CD14-positive monocyte (primary cell): ENCODE measurements at regions not wholly inside any gene's neighbourhood (a gene's known extent, or its start where the extent isn't known, plus 50 kb on each side); places are given as distances from the start of the nearest gene placed in this dataset.
"Not testable (repeated sequence)": the region's sequence is repeated elsewhere in the genome, so short reads cannot be mapped to it uniquely, and the experiment has no call there.

Experiments
- DNase-seq, 3 donors: peaks; one replicate each; pipeline ENCODE4 v3.0.0-alpha.2; 2011 to 2022
- H2AFZ ChIP-seq: 2 replicates; pipeline ENCODE4 v1.6.0; 2012; ENCODE audit warnings: mild to moderate bottlenecking, low read depth, low read length, inconsistent platforms; ENCODE audit not compliant: insufficient read depth, poor library complexity, severe bottlenecking
- H3K27ac ChIP-seq, 2 donors: 1 replicate in 1 of 2; 2 replicates in 1 of 2; pipeline ENCODE4 v1.5.1; 2012 to 2013; ENCODE audit warnings: low read length in 2 of 2, control low read depth in 1 of 2, inconsistent platforms in 1 of 2, low read depth in 1 of 2, mild to moderate bottlenecking in 1 of 2
- H3K27me3 ChIP-seq, 2 donors: one replicate each; pipeline versions ENCODE4 v1.6.0 to v1.6.1; 2011 to 2013; ENCODE audit warnings: low read length in 2 of 2; ENCODE audit not compliant: control insufficient read depth in 2 of 2, insufficient read depth in 2 of 2
- H3K36me3 ChIP-seq, 2 donors: replicated peaks in 1 of 2; 1 replicate in 1 of 2; 2 replicates in 1 of 2; pipeline versions ENCODE4 v1.5.1 to v1.6.1; 2012 to 2013; ENCODE audit warnings: low read length in 2 of 2, control low read depth in 1 of 2, inconsistent platforms in 1 of 2, mild to moderate bottlenecking in 1 of 2; ENCODE audit not compliant: insufficient read depth in 2 of 2, control insufficient read depth in 1 of 2
- H3K4me1 ChIP-seq, 2 donors: 1 replicate in 1 of 2; 2 replicates in 1 of 2; pipeline versions ENCODE4 v1.5.1 to v1.6.1; 2012 to 2013; ENCODE audit warnings: low read length in 2 of 2, control low read depth in 1 of 2, inconsistent platforms in 1 of 2, mild to moderate bottlenecking in 1 of 2, moderate library complexity in 1 of 2; ENCODE audit not compliant: insufficient read depth in 2 of 2, control insufficient read depth in 1 of 2
- H3K4me2 ChIP-seq: replicated peaks from 2 replicates; pipeline ENCODE3; 2012; ENCODE audit warnings: low read length, moderate library complexity, mild to moderate bottlenecking; ENCODE audit not compliant: poor library complexity, severe bottlenecking; ENCODE audit errors: extremely low read depth
- H3K4me3 ChIP-seq, 3 experiments: fragments of 200-600 bp in 1 of 3; sonication (generic) in 1 of 3; replicated peaks in 1 of 3; 1 replicate in 2 of 3; 2 replicates in 1 of 3; pipeline ENCODE4 v1.5.1; 2011 to 2013; ENCODE audit warnings: low read length in 3 of 3, mild to moderate bottlenecking in 3 of 3, control low read depth in 2 of 3, low read depth in 2 of 3, inconsistent platforms in 1 of 3, moderate library complexity in 1 of 3
- H3K79me2 ChIP-seq: 2 replicates; pipeline ENCODE4 v1.6.0; 2012; ENCODE audit warnings: mild to moderate bottlenecking, control low read depth, inconsistent platforms, low read length, moderate library complexity; ENCODE audit not compliant: insufficient read depth
- H3K9ac ChIP-seq: 2 replicates; pipeline ENCODE4 v1.6.0; 2017; ENCODE audit warnings: low read length, mild to moderate bottlenecking; ENCODE audit not compliant: insufficient read depth, poor library complexity, severe bottlenecking
- H3K9me3 ChIP-seq, 2 donors: replicated peaks in 1 of 2; 1 replicate in 1 of 2; 2 replicates in 1 of 2; pipeline versions ENCODE4 v1.5.1 to v1.6.1; 2012 to 2013; ENCODE audit warnings: low read length in 2 of 2, control low read depth in 1 of 2; ENCODE audit not compliant: control insufficient read depth in 1 of 2, insufficient read depth in 1 of 2
- H4K20me1 ChIP-seq: 2 replicates; pipeline ENCODE4 v1.6.0; 2012; ENCODE audit warnings: mild to moderate bottlenecking, low read length, control low read depth, moderate library complexity; ENCODE audit not compliant: insufficient read depth
- H3K27ac Mint-ChIP-seq, 7 donors: one replicate each; pipeline ENCODE4 v1.8.0; 2020; ENCODE audit warnings: mild to moderate bottlenecking in 7 of 7, mixed read lengths in 7 of 7, moderate library complexity in 6 of 7, inconsistent platforms in 2 of 7
- H3K27me3 Mint-ChIP-seq, 3 donors: one replicate each; pipeline ENCODE4 v1.8.0; 2021 to 2022; ENCODE audit warnings: low read depth in 3 of 3, mild to moderate bottlenecking in 3 of 3, mixed read lengths in 3 of 3, moderate library complexity in 3 of 3, inconsistent platforms in 1 of 3
- H3K36me3 Mint-ChIP-seq, 2 donors: one replicate each; pipeline ENCODE4 v1.8.0; 2020; ENCODE audit warnings: mixed read lengths in 2 of 2, inconsistent platforms in 1 of 2, mild to moderate bottlenecking in 1 of 2
- H3K4me1 Mint-ChIP-seq: one replicate; pipeline ENCODE4 v1.8.0; 2020; ENCODE audit warnings: mild to moderate bottlenecking, mixed read lengths
- H3K4me3 Mint-ChIP-seq, 2 donors: one replicate each; pipeline ENCODE4 v1.8.0; 2020; ENCODE audit warnings: mild to moderate bottlenecking in 2 of 2, mixed read lengths in 2 of 2, moderate library complexity in 1 of 2
- H3K9me3 Mint-ChIP-seq, 7 donors: one replicate each; pipeline ENCODE4 v1.8.0; 2020 to 2022; ENCODE audit warnings: mixed read lengths in 7 of 7, mild to moderate bottlenecking in 6 of 7, moderate library complexity in 6 of 7, inconsistent platforms in 2 of 7
- CTCF ChIP-seq: fragments of 200-600 bp; IDR thresholded peaks from one replicate; pipeline ENCODE4 v1.8.0; 2022; ENCODE audit warnings: antibody characterized with exemption, mild to moderate bottlenecking
- whole genome bisulfite sequencing: methylation state at CpG from one replicate; pipeline ENCODE4 v1.1.5; 2013; ENCODE audit warnings: missing lambda C conversion rate; ENCODE audit not compliant: insufficient coverage; 5-methylcytosine and 5-hydroxymethylcytosine counted together
- intact Hi-C, 2 donors: fragments of 100-400 bp; cut with micrococcal nuclease; formaldehyde crosslinking; loops; one replicate each; pipeline versions ENCODE4 v1.15.0 to v1.15.1; 2023

- H3K27me3 ChIP-seq: no peaks in the 10 kb centered on the region
- no peaks in the 10 kb centered on the region for H3K4me1 Mint-ChIP-seq
- H3K27me3 Mint-ChIP-seq: peaks cover 0 to 5% (median 2%) of the 10 kb centered on the region in 3 donors
- H3K27ac Mint-ChIP-seq: no peak overlapping the region
- no peaks in the 10 kb centered on the region for H3K79me2 ChIP-seq
- H3K4me3 Mint-ChIP-seq: no peak overlapping the region
- H2AFZ ChIP-seq: no peak overlapping the region
- no peaks in the 10 kb centered on the region for H4K20me1 ChIP-seq
- H3K4me1 ChIP-seq: no peaks in the 10 kb centered on the region
- no peak for TF ChIP-seq CTCF
- H3K9ac ChIP-seq: no peak overlapping the region
- H3K9me3 Mint-ChIP-seq: peaks cover 6 to 35% (median 13%) of the 10 kb centered on the region in 7 donors
- intact Hi-C loops: no loop called here
- H3K4me2 ChIP-seq: no peak overlapping the region
- 70% methylated on average over 5 of the region's 7 CpGs for WGBS
- no peaks in the 10 kb centered on the region for H3K36me3 ChIP-seq
- H3K36me3 Mint-ChIP-seq: no peaks in the 10 kb centered on the region
- H3K27ac ChIP-seq: no peak overlapping the region
- no peak overlapping the region for H3K4me3 ChIP-seq
- DNase-seq: no peak
- H3K9me3 ChIP-seq: peaks cover 0 to 3% of the 10 kb centered on the region in 2 donors
Observed at GRCh38 chr7:4531236-4531635, 150.9 kb upstream of the FOXK1 start.

- H3K9me3 ChIP-seq, DNase-seq, H3K4me3 ChIP-seq, H4K20me1 ChIP-seq, H3K4me2 ChIP-seq, H3K27ac ChIP-seq, H3K27me3 ChIP-seq, intact Hi-C loops, H3K27me3 Mint-ChIP-seq, H3K36me3 Mint-ChIP-seq, H3K4me3 Mint-ChIP-seq, H3K36me3 ChIP-seq, H2AFZ ChIP-seq, H3K79me2 ChIP-seq, H3K9ac ChIP-seq, H3K4me1 Mint-ChIP-seq, H3K4me1 ChIP-seq: not testable (repeated sequence)
- WGBS: 92% methylated on average over 11 of the region's 12 CpGs
- peaks cover 5 to 28% (median 8%) of the 10 kb centered on the region in 7 donors for H3K9me3 Mint-ChIP-seq
- peak overlapping the region in 1 of 7 donors; percentile 26 for H3K27ac Mint-ChIP-seq
Observed at GRCh38 chr7:4533339-4533738, 148.8 kb upstream of the FOXK1 start.
